ENCODE measurements at regions not wholly inside any gene's neighbourhood (a gene's known extent, or its start where the extent isn't known, plus 50 kb on each side); places are given as distances from the start of the nearest gene placed in this dataset.

GRCh38 chr3:103516950-103517349 is 1082.1 kb downstream of the ZPLD1 start:
- TF ChIP-seq, protein P1, sequence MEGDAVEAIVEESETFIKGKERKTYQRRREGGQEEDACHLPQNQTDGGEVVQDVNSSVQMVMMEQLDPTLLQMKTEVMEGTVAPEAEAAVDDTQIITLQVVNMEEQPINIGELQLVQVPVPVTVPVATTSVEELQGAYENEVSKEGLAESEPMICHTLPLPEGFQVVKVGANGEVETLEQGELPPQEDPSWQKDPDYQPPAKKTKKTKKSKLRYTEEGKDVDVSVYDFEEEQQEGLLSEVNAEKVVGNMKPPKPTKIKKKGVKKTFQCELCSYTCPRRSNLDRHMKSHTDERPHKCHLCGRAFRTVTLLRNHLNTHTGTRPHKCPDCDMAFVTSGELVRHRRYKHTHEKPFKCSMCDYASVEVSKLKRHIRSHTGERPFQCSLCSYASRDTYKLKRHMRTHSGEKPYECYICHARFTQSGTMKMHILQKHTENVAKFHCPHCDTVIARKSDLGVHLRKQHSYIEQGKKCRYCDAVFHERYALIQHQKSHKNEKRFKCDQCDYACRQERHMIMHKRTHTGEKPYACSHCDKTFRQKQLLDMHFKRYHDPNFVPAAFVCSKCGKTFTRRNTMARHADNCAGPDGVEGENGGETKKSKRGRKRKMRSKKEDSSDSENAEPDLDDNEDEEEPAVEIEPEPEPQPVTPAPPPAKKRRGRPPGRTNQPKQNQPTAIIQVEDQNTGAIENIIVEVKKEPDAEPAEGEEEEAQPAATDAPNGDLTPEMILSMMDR (IDR thresholded peaks at IDR 0.05; ENCODE audit: poor library complexity): no peak
- TF ChIP-seq EZH2 (IDR thresholded peaks at IDR 0.05; ENCODE audit: borderline replicate concordance) (no peak), EZH2phosphoT487 (IDR thresholded peaks at IDR 0.05; ENCODE audit: low read depth, severe bottlenecking, unreplicated experiment) (no peak)
